ENCODE measurements at regions not wholly inside any gene's neighbourhood (a gene's known extent, or its start where the extent isn't known, plus 50 kb on each side); places are given as distances from the start of the nearest gene placed in this dataset.
A peak's percentile ranks its signal among the peaks of the same experiment; 100 is the strongest.
"Not testable (repeated sequence)": the region's sequence is repeated elsewhere in the genome, so short reads cannot be mapped to it uniquely, and the experiment has no call there.

GRCh38 chr2:91422102-91422501, 2730.6 kb downstream of the RPIA start:
- POLR2A ChIA-PET; H3K27ac ChIP-seq (ENCODE audit: extremely low read depth, low read depth, low read length); H3K36me3 ChIP-seq (ENCODE audit: control insufficient read depth in 2 of 2, insufficient read depth in 1 of 2, low read length in 2 of 2); H3K9me3 ChIP-seq (ENCODE audit: control insufficient read depth, insufficient read depth, low read depth, low read length); H3K4me3 ChIP-seq (ENCODE audit: low read depth, low read length); H3K4me1 ChIP-seq (ENCODE audit: control insufficient read depth, insufficient read depth, low read length); CTCF ChIA-PET: not testable (repeated sequence)

GRCh38 chr2:91427148-91427547, 2735.7 kb downstream of the RPIA start:
- CTCF ChIA-PET; H3K4me3 ChIP-seq (ENCODE audit: low read depth, low read length); H3K9me3 ChIP-seq (ENCODE audit: control insufficient read depth, insufficient read depth, low read depth, low read length); H3K4me1 ChIP-seq (ENCODE audit: control insufficient read depth, insufficient read depth, low read length); H3K36me3 ChIP-seq (ENCODE audit: control insufficient read depth in 2 of 2, insufficient read depth in 1 of 2, low read length in 2 of 2); H3K27ac ChIP-seq (ENCODE audit: extremely low read depth, low read depth, low read length); POLR2A ChIA-PET: not testable (repeated sequence)

- H3K9me3 ChIP-seq (ENCODE audit: control insufficient read depth, insufficient read depth, low read depth, low read length); CTCF ChIA-PET; POLR2A ChIA-PET; H3K27ac ChIP-seq (ENCODE audit: extremely low read depth, low read depth, low read length); H3K4me1 ChIP-seq (ENCODE audit: control insufficient read depth, insufficient read depth, low read length); H3K36me3 ChIP-seq (ENCODE audit: control insufficient read depth in 2 of 2, insufficient read depth in 1 of 2, low read length in 2 of 2): not testable (repeated sequence)
- peak overlapping the region; percentile 46 for H3K4me3 ChIP-seq (ENCODE audit: low read depth, low read length)
These were observed 2750.4 kb downstream of the RPIA start for GRCh38 chr2:91441932-91442245.

GRCh38 chr2:91442246-91442905, 2750.9 kb downstream of the RPIA start:
- no peaks in the 10 kb centered on the region for H3K4me1 ChIP-seq (ENCODE audit: control insufficient read depth, insufficient read depth, low read length)
- H3K9me3 ChIP-seq (ENCODE audit: control insufficient read depth, insufficient read depth, low read depth, low read length): no peaks in the 10 kb centered on the region

GRCh38 chr2:91442906-91443729, 2751.6 kb downstream of the RPIA start:
- POLR2A ChIA-PET; H3K9me3 ChIP-seq (ENCODE audit: control insufficient read depth, insufficient read depth, low read depth, low read length); H3K36me3 ChIP-seq (ENCODE audit: control insufficient read depth in 2 of 2, insufficient read depth in 1 of 2, low read length in 2 of 2); H3K27ac ChIP-seq (ENCODE audit: extremely low read depth, low read depth, low read length); CTCF ChIA-PET; H3K4me1 ChIP-seq (ENCODE audit: control insufficient read depth, insufficient read depth, low read length): not testable (repeated sequence)
- peak overlapping the region; percentile 46 for H3K4me3 ChIP-seq (ENCODE audit: low read depth, low read length)

More at GRCh38 chr2:91442246-91442905, 2750.9 kb downstream of the RPIA start:
- no peaks in the 10 kb centered on the region for H3K36me3 ChIP-seq (ENCODE audit: control insufficient read depth in 2 of 2, insufficient read depth in 1 of 2, low read length in 2 of 2)
- ChIA-PET POLR2A (no interaction called here), CTCF (no interaction called here)
- no peak for TF ChIP-seq ZNF701 (tag by site-specific recombination; IDR thresholded peaks at IDR 0.05)
- no peak for TF ChIP-seq ZSCAN23 (tag by site-specific recombination; IDR thresholded peaks at IDR 0.05)
- 0 out of 2 replicates have a peak, but pooled peaks have one; percentile 30 for TF ChIP-seq ZNF335 (tag by site-specific recombination; conservative IDR thresholded peaks at IDR 0.05)
- TF ChIP-seq PBX3 (CRISPR knock-in tag; IDR thresholded peaks at IDR 0.05): no peak
- no peak for TF ChIP-seq GLI2 (tag by site-specific recombination; IDR thresholded peaks at IDR 0.05; ENCODE audit: borderline replicate concordance, low read depth)
- TF ChIP-seq ZNF416 (tag by site-specific recombination; IDR thresholded peaks at IDR 0.05): no peak
- TF ChIP-seq ZNF398 (tag by site-specific recombination; IDR thresholded peaks at IDR 0.05): no peak
- TF ChIP-seq EGR2 (tag by site-specific recombination; IDR thresholded peaks at IDR 0.05; ENCODE audit: low read depth): peak; percentile 25; the same call in 1 of the 2 replicates
- TF ChIP-seq ZNF169 (tag by site-specific recombination; IDR thresholded peaks at IDR 0.05): no peak
- no peak for TF ChIP-seq ZNF221 (tag by site-specific recombination; IDR thresholded peaks at IDR 0.05; ENCODE audit: borderline replicate concordance)
- peak overlapping the region; percentile 46 for H3K4me3 ChIP-seq (ENCODE audit: low read depth, low read length)
- H3K27ac ChIP-seq (ENCODE audit: extremely low read depth, low read depth, low read length): no peak overlapping the region

- CTCF ChIA-PET; POLR2A ChIA-PET; H3K9me3 ChIP-seq (ENCODE audit: control insufficient read depth, insufficient read depth, low read depth, low read length); H3K27ac ChIP-seq (ENCODE audit: extremely low read depth, low read depth, low read length); H3K4me1 ChIP-seq (ENCODE audit: control insufficient read depth, insufficient read depth, low read length); H3K36me3 ChIP-seq (ENCODE audit: control insufficient read depth in 2 of 2, insufficient read depth in 1 of 2, low read length in 2 of 2); H3K4me3 ChIP-seq (ENCODE audit: low read depth, low read length): not testable (repeated sequence)
These were observed 2752.2 kb downstream of the RPIA start for GRCh38 chr2:91443730-91444115.

GRCh38 chr2:91445705-91446104, 2754.2 kb downstream of the RPIA start:
- CTCF ChIA-PET; POLR2A ChIA-PET; H3K4me3 ChIP-seq (ENCODE audit: low read depth, low read length); H3K4me1 ChIP-seq (ENCODE audit: control insufficient read depth, insufficient read depth, low read length); H3K9me3 ChIP-seq (ENCODE audit: control insufficient read depth, insufficient read depth, low read depth, low read length); H3K27ac ChIP-seq (ENCODE audit: extremely low read depth, low read depth, low read length); H3K36me3 ChIP-seq (ENCODE audit: control insufficient read depth in 2 of 2, insufficient read depth in 1 of 2, low read length in 2 of 2): not testable (repeated sequence)
